Brain microvascular endothelial cell (primary cell): ENCODE measurements at regions not wholly inside any gene's neighbourhood (a gene's known extent, or its start where the extent isn't known, plus 50 kb on each side); places are given as distances from the start of the nearest gene placed in this dataset.

Source experiments
- DNase-seq: peaks from one replicate; pipeline ENCODE4 v3.0.0-alpha.2; 2020
- H3K27ac ChIP-seq: fragments of 250-450 bp; sonication (Bioruptor Pico); 2 replicates; pipeline ENCODE4 v1.5.1; 2020; ENCODE audit warnings: mild to moderate bottlenecking, moderate library complexity
- H3K27me3 ChIP-seq: fragments of 250-450 bp; sonication (Bioruptor Pico); replicated peaks from 2 replicates; pipeline ENCODE4 v1.5.1; 2020; ENCODE audit warnings: mild to moderate bottlenecking
- H3K36me3 ChIP-seq: fragments of 250-450 bp; sonication (Bioruptor Pico); replicated peaks from 2 replicates; pipeline ENCODE4 v1.5.1; 2020; ENCODE audit warnings: mild to moderate bottlenecking
- H3K4me3 ChIP-seq: 2 replicates; pipeline ENCODE4 v1.5.1; 2011; ENCODE audit warnings: low read depth, mild to moderate bottlenecking, control low read depth, low read length, moderate library complexity
- CTCF ChIP-seq: IDR thresholded peaks from 2 replicates; pipeline ENCODE4 v1.5.1; 2011; ENCODE audit warnings: low read depth, mild to moderate bottlenecking, moderate library complexity, low read length, control low read depth, inconsistent platforms; ENCODE audit errors: missing control alignments
- in situ Hi-C: cut with HindIII; loops from 2 replicates; pipeline ENCODE4 v1.10.0; 2017; ENCODE audit warnings: low sequenced_read_pairs, low pct_ligation_motif_present

- Histone ChIP-seq H3K4me3 (no peak overlapping the region), H3K27me3 (no peaks in the 10 kb centered on the region), H3K36me3 (no peaks in the 10 kb centered on the region), H3K27ac (no peak overlapping the region)
- in situ Hi-C loops: no loop called here
- no peak for DNase-seq
- TF ChIP-seq CTCF: no peak
These were observed 1260.9 kb upstream of the NRXN1 start for GRCh38 chr2:52292801-52293200.

- no peak overlapping the region for H3K4me3 ChIP-seq
- no peaks in the 10 kb centered on the region for H3K36me3 ChIP-seq
- no peak for DNase-seq
- H3K27me3 ChIP-seq: no peaks in the 10 kb centered on the region
- in situ Hi-C loops: no loop called here
- TF ChIP-seq CTCF: no peak
- H3K27ac ChIP-seq: no peak overlapping the region
These were observed 1257.8 kb upstream of the NRXN1 start for GRCh38 chr2:52289741-52290140.

GRCh38 chr2:52288596-52288995, 1256.7 kb upstream of the NRXN1 start:
- Histone ChIP-seq H3K27me3 (no peaks in the 10 kb centered on the region), H3K27ac (no peak overlapping the region), H3K4me3 (no peak overlapping the region), H3K36me3 (no peaks in the 10 kb centered on the region)
- peak; percentile 9 for DNase-seq
- TF ChIP-seq CTCF: no peak
- in situ Hi-C loops: no loop called here

GRCh38 chr2:52269696-52270485, 1238.0 kb upstream of the NRXN1 start:
- TF ChIP-seq CTCF: no peak
- in situ Hi-C loops: no loop called here
- Histone ChIP-seq H3K36me3 (no peaks in the 10 kb centered on the region), H3K4me3 (no peak overlapping the region), H3K27ac (peak overlapping the region; percentile 48), H3K27me3 (no peaks in the 10 kb centered on the region)
- DNase-seq: peak; percentile 94

- in situ Hi-C loops: no loop called here
- H3K36me3 ChIP-seq: no peaks in the 10 kb centered on the region
- no peak for DNase-seq
- no peak overlapping the region for H3K4me3 ChIP-seq
- H3K27ac ChIP-seq: no peak overlapping the region
- H3K27me3 ChIP-seq: no peaks in the 10 kb centered on the region
- no peak for TF ChIP-seq CTCF
These were observed 1233.0 kb upstream of the NRXN1 start for GRCh38 chr2:52264911-52265310.

GRCh38 chr2:52264488-52264887, 1232.6 kb upstream of the NRXN1 start:
- no peaks in the 10 kb centered on the region for H3K27me3 ChIP-seq
- TF ChIP-seq CTCF: no peak
- H3K36me3 ChIP-seq: no peaks in the 10 kb centered on the region
- no peak overlapping the region for H3K27ac ChIP-seq
- H3K4me3 ChIP-seq: no peak overlapping the region
- no peak for DNase-seq
- in situ Hi-C loops: no loop called here
